HG02973 (cell line): ENCODE measurements at regions not wholly inside any gene's neighbourhood (a gene's known extent, or its start where the extent isn't known, plus 50 kb on each side); places are given as distances from the start of the nearest gene placed in this dataset.

ENCODE experiments used
- ATAC-seq: cut with Tn5 transposase; IDR thresholded peaks from one replicate; pipeline ENCODE4 v1.9.1; 2021; ENCODE audit warnings: moderate library complexity; ENCODE audit not compliant: unreplicated experiment

DNA sequence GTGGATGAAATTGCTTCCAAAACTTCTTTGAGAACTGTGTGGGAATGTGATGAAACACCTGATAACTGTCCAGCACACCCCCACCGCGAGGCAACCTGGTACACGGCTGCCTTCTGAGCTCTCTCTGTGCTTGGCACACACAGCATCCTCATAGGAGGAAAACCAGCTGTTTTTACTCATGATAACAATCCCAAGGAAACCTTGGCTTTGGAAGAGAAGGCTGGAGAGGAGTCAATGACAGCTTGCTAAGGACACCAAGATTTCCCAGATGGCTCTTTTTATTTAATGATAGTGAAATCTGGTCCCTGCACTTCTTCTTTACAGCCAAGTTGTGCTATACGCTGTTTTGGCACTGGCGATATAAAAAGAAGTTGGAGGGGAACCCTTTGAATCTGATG, 232.5 kb upstream of the FN1 start:
- no peak for ATAC-seq

DNA sequence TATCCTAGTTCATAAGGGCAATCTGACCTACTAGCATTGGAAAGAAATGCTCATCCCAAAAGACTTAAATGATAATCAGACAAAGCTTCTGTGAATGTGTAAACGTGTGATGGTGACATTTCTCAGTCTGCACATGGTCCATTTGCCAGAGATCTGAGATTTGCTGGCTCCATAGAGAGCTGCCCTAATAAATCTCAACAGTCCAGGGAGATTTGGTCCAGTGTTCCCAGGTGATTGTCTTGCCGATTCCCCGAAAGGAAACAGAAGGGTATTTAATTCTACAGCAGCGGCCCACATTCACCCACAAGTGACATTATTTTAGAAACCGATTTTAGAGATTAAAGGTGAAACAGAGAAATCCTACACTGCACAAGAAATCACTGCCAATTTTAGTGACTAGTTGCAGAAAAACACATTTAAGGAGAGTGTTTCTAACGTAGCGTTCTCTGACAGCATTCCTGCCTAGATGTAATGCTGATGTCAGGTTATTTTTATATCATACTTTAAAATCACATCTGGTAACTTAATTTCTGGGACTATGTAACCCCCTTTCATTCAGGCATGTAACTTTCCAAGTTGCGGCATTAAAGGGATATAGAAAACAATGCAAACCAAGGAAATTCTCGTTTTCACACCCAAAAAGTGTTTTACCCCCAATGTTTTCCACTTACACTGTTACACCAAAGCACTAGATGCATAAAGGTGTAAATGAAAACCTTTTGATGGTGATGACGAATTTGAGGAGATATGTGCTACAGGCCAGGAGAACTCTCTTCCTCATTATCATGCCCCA, 231.9 kb upstream of the FN1 start:
- no peak for ATAC-seq

DNA sequence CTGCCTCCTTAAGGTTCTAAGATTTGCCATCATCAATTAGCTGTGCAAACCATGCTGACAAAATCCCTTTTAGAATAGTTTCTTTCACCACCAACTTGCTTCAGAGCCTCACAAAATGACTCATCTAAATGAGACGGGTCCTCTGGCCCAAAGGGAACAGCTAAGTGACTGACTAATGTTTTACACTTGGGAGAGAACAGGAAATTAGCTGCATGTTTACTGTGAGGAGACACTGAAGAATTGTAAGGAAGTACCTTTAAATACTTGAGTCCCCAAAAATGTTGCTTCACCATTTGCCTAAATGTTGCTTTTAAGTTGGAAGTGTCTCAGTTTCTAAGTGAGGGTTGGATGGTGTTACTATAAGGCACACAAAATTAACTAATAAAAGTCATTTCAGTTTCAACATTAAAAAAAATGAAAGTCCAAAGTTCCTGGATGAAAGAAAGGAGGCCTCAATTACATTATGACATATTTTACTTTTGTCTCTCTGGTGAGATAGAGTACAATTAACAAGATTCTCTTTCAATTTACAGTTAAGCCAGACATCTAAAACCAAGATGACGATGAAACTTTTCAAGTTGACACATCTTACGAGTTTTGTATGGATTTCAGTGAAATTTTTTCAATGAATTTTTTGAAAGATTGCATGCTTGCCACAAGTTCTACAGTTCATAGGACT, 229.1 kb upstream of the FN1 start:
- no peak for ATAC-seq

DNA sequence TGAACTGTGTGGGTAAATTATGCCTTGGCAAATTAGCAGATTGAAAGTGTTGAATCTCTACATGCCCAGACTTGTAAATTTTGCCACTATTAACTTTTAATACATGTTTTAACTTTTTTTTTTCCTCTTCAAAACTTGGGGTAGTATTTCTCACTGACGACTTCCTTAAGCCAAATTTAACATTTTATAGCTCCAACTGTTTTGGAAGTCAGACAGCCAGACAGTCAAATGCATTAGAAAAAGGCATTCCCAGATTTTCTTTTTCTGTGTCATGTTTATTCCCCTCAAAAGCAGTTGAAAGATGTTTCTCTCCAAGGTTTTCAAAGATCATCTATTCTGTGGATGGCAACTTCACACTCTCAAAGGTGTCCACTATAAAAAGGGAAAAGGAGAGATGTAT, 226.8 kb upstream of the FN1 start:
- no peak for ATAC-seq

DNA sequence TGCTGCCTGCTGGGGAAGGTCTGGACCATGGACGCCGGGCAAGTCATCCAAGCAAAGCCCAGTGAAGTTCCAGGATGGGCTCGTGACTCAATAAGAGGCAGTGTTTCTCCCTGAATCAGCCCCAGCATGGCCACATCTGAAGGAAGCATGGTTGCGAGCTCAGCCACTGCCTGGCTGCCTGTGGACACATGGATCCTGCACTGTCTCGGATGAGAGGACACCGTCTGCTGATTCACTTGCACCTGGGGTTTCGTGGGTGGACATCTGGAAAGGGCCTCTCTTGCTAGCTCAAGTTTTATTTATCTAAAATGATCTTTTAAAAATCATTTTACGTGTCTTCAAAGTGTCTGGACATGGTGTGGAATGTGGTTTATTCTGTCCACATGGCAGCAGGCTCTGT, 224.8 kb upstream of the FN1 start:
- no peak for ATAC-seq

DNA sequence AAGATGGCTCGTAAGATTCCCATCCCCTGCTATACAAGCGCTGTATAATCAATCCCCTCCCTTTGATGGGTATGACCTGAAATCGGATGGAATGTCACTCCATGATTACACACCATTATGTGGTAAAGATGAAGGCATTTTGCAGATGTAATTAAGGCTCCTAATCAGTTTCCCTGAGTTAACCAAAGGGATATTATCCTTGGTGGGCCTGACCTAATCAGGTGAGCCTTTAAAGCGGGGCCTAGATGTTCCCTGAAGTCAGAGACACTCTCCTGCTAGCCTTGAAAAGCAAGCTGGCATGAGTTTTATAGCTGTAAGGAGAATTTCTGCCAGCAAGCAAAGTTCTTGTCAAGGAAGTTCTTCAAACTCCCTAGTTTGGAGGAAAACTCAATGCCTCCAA, 223.8 kb upstream of the FN1 start:
- no peak for ATAC-seq

DNA sequence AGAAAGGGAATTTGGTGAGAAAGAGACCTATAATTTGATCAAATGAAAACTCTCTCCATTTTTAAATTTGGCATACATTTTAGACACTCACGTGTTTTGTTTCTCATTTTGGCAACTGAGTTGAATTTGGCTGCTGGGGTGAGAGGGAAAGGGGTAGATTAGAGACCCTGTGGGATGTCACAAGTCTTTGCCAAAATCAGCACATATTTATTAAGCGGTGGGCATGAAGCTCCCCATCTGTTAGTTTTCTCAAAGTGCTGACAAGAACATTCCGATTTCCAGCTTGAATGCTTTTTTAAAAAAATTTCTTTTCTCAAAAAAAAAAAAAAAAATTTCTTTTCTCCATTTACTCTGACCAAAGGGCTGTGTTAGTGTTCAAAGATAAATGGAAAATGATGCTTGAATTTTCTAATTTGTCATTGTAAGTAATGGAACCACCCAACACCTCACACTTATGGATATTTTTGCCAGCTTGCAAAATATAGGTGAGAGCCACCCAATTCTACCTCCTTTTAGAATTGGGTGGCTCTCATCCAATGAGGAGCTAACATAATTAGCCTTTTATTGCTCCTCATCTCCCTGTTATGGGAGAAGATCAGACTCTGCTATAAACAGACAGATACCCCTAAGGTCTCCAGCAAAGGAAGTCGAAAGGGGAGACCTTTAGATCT, 222.9 kb upstream of the FN1 start:
- no peak for ATAC-seq

DNA sequence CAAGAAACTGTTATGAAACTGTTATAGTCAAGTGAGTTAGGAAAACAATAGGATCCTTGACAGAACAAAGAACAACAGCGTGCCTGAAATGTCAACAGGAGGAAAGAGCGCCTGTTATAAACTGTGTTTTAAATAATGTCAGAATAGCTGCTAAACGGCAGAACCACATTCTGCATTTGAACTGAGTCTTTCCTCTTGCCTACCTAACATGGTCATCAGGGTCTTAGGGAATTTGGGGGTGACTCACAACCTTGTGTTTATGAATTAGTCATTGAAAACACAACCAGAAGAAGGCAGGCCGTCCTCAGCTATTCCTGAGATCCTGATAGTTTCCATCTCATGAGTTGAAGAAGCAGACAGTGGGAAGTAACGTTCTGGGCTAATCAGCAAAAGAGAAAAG, 222.0 kb upstream of the FN1 start:
- no peak for ATAC-seq

DNA sequence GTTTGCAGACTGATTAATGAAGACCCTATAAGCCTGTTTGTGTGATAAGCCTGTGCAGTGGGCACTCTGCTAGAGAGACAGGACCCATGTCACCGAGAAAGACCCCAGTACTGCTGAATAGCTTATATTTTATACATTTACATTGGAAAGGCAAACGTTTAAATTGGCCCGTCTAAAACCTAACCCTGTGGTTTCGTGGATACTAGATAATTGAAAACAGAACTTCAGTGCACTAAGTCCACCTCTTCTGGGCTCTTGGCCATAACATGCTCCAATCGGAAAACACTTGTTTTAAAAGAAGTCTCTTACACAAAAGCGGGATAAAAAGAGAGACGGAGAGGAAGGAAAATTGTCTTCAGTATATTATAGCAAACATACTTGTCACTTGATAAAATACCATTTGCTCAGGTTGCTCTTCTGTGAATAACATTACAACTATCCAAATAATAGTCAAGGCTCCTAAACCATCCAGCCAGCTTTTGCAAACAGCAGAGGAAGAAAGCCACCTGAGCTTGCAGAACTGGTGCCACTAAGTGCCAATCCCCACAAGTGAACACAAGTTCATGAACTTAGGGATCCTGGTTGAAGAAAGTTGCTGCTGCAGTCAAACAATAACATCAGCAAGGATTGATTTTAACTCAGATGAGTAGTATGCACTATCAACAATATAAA, 218.4 kb upstream of the FN1 start:
- ATAC-seq, result no peak

DNA sequence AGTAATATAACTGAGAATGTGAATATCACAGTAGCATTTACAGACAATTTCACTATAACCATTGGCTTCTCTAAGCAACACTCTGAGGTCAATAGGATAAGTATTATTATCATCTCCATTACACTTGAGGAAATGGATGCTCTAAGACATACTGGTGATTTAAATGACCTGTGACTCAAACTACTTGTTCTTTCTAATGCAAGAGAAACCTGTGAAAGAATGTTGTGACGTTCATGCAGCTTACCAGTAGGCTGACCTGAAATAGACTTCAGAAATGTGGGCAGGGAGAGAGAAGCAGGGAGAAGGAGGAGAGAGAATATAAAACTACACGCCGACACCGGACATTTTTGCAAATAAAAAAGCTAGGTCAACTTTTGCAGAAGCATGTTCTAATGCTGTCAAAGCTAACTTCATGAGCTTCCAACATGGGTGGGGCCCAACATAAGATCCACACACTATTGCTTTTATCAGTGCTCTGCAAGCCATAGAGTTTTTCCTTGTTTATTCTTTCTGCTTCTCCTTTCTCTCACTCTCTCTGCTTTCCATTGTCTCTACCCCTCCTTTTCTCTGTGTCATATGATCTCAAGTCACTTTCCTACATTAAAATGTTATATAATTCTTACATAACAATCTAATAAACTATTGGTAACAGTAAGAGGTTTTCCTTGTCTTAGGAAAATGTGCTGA, 217.6 kb upstream of the FN1 start:
- no peak for ATAC-seq

DNA sequence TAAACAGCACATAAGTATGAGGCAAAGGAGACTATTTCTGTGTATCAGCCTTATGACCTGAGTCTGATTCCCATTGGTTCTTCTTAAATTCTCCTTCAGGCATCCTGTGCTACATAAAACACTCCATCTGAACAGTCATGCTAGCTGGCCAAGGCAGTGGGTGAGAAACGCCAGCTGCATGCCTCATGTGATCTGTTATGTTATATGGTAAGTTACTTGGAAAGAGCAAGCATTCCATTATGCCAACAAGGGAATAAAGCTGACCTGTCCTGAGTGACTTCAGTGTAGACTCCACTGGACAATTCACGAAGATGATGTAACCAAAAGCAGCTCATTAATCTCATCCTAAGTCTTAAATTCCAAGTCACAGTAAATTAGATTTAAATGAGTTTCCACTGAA, 216.5 kb upstream of the FN1 start:
- ATAC-seq, result no peak

DNA sequence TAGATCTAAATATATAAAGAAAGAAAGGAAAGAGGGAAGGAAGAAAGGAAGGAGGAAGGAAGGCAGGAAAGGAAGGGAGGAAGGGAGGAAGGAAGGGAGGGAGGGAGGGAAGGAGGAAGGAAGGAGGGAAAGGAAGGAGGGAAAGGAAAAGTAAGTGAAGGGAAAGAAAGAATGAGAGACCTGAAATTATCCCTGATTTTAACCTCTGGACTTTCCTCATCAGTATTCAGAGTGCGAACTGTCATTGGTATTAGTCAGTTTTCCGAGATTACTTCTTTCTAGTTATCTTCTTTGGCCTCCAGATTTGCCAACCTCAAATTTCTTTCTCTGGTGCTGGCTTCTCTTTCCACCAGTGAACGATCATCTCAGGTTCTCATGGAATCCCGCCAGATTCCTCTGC, 215.5 kb upstream of the FN1 start:
- no peak for ATAC-seq

DNA sequence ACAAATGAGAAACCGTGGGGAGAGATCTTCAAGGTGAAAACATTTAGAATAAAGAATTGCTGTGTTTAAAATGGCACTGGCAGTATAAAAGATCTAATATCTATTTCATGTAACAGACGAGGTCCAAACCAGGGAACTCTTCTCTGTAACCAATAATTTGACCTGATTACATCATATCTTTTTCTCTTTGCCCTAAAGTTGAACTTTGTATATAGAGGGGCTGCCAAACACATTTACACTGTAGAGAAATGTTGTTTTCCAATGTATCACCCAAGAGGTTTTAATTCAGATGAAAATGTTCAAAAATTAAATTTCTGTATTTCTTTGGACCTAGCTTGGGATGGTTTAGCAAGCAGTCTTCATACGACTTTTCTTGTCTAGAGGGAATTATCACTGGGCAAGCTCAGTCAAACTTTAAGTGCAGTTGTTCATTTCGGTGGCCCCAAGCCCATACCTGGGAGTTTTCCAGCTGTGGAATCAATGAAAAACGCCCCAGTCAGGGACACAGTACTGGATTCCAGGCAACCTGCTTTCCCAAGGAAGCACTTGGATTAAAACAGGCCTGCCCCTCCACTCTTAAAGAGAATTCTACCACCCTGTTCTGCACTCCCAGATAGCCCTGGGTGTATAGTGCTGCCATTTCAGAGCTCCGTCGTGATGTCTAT, 208.5 kb upstream of the FN1 start:
- no peak for ATAC-seq

DNA sequence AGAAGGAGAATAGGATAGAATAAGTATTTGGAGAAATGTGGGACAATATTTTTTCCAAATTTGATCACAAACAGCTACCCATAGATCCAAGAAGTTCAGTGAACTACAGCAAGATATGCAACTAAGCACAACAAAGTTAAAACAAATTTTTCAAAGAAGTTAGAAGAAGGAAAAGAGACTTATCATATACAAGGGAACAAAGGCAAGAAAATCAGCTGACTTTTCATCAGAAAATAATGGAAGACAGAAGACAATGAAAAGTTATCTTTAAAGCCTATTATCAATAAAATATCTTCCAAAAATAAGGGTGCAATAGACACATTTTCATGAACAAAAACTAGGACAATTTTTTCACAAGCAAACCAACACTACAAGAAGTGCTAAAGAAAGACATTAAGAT, 202.8 kb upstream of the FN1 start:
- ATAC-seq, result no peak

DNA sequence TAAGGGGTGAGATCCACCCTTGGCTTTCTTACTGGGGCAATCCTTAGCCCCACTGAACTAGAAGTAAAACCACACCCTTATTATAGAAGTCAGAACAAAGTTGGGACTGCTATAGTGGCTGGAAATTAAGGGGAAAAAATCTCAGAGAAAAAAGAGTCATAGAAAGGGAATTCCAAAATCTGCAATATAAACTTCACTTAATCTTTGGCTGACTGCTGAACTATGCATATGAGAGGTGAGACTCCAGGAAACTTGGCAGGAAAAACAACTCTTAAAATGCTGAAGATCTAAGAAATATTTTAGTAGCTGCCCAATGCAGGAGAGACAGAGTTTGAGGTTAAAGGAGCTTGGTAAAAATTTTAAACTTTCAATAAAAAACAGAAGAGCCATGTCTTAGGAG, 201.8 kb upstream of the FN1 start:
- ATAC-seq, result no peak

DNA sequence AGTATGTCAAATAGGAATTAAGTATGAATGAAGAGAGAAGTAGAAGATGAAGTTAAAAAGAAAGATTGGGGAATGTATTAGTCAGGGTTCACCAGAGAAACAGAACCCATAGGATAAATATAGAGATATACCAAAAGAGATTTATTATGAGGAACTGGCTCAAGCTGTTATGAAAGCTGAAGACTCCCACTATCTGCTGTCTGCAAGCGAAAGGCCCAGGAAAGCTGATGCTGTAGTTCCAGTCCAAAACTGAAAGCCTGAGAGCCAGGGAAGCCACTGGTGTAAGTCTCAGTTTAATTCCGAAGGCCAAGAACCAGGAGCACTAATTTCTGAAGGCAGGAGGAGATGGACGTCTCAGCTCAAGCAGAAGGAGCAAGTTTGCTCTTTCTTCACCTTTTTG, 200.9 kb upstream of the FN1 start:
- no peak for ATAC-seq

DNA sequence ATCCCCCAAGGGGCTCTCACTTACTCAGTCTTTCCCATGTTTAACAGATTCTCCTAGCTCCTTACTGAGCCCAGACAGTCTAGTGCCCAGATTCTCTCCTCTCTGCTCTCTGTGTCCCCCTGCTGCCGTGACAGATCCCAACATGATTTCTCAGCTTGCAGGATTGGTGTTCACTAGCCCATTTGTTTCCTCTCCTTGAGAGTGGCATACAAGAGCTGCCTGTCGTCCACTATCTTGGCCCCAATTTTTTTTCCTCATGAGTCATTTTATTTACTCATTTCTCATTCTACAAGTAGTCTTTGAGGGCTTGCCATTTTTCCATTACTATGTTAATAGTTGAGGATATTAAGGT, 199.9 kb upstream of the FN1 start:
- no peak for ATAC-seq

DNA sequence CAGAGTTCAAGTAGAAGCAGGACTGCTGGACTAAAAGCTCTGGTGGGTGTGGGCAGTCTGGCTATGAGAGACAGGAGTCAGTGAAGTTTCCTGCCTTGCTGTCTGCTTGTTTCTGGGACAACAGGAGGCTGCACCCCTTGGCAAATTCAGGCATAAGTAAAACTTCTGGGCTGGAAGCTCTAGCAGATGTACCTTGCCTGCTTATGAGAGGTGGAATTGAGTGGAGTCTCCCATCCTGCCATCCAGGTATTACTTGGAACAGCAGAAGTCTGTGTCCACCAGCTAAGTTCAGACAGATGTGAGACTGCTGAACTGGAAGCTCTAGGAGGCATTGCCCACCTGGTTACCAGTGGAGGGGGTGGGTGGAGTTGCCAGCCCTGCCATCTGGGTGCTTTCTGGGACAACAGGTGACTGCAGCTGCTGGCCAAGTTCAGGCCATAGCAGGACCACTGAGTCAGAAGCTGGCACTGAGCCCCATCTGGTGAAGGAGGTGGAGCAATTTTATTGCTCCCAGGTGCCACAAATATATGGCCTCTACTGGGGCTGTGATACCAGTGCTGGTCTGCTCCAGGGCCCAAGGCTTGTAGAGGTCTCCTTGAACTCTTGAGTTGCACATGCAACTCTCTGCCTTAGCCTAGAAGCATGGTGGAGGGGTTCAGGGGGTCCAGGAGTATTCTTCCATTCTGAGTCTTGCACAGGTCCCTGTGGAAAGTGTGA, 199.4 kb upstream of the FN1 start:
- no peak for ATAC-seq

DNA sequence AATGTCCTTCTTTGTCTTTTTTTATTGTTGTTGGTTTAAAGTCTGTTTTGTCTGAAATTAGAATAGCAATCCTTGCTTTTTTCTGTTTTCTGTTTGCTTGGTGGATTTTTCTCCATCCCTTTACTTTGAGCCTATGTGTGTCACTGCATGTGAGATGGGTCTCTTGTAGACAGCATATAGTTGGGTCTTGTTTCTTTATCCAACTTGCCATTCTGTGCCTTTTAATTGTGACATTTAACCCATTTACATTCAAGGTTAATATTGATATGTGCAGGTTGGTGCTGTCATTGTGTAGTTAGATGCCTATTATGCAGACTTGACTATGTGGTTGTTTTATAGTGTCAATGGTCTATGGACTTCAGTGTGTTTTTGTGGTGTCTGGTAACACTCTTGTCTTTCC, 197.5 kb upstream of the FN1 start:
- no peak for ATAC-seq

DNA sequence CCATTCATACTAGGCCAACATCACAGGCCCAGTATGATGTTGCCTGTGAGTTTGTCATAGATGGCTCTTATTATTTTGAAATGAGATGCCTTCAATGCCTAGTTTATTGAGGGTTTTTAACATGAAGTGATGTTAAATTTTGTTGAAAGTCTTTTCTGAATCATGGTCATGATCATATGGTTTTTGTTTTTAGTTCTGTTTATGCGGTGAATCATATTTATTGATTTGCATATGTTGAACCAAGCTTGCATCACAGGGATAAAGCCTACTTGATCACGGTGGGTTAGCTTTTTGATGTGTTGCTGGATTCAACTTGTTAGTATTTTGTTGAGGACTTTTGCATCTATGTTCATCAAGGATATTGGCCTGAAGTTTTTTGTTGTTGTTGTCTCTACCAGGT, 195.8 kb upstream of the FN1 start:
- no peak for ATAC-seq
